GM12878 (cell line): ENCODE measurements at regions not wholly inside any gene's neighbourhood (a gene's known extent, or its start where the extent isn't known, plus 50 kb on each side); places are given as distances from the start of the nearest gene placed in this dataset.

ENCODE experiments used
- ATAC-seq: fragments of 200-7000 bp; cut with Tn5 transposase; 3 replicates; pipeline ENCODE4 v1.9.1; 2020; ENCODE audit warnings: mild to moderate bottlenecking, moderate library complexity
- BruUV-seq: library from RNA; stranded (reverse); fragments of 400-500 nt; replicated peaks from 2 replicates; lab custom pipeline; 2021; lab: Mats Ljungman, UMichigan
- CTCF ChIA-PET: fragments of 300-600 bp; sonication (Branson Sonifier 250); formaldehyde crosslinking; extraction: SDS; loops from one replicate; lab custom pipeline; 2021; ENCODE audit warnings: inconsistent platforms; lab: Yijun Ruan, JAX
- POLR2A ChIA-PET: fragments of 350-600 bp; formaldehyde crosslinking; extraction: SDS; loops from one replicate; lab custom pipeline; 2021; ENCODE audit warnings: inconsistent platforms; lab: Charles Lee
- RAD21 ChIA-PET: fragments of 300-600 bp; sonication (Branson Sonifier 250); formaldehyde crosslinking; loops from one replicate; lab custom pipeline; 2023; ENCODE audit warnings: antibody characterized with exemption; ENCODE audit not compliant: unreplicated experiment; lab: Charles Lee
- SMC1A ChIA-PET: fragments of 300-600 bp; sonication (Branson Sonifier 250); formaldehyde crosslinking; loops from one replicate; lab custom pipeline; 2023; ENCODE audit not compliant: unreplicated experiment, uncharacterized antibody; lab: Charles Lee
- DNase-seq: peaks from one replicate; pipeline ENCODE4 v3.0.0-alpha.2; 2011; ENCODE audit warnings: low read depth, low spot score
- FAIRE-seq: peaks from 3 replicates; lab custom pipeline; 2011; peaks lifted over from hg19 to GRCh38; lab: Jason Lieb, UNC
- H2AFZ ChIP-seq: 2 replicates; pipeline ENCODE4 v1.6.0; 2011; ENCODE audit warnings: low read depth, low read length, control low read depth; ENCODE audit not compliant: control insufficient read depth
- H3K27ac ChIP-seq: 2 replicates; pipeline ENCODE4 v1.5.1; 2011; ENCODE audit warnings: control low read depth; ENCODE audit not compliant: control insufficient read depth, insufficient read depth
- H3K27me3 ChIP-seq, 2 experiments: replicated peaks in 1 of 2; 2 replicates each; pipeline versions ENCODE4 v1.6.0 to v1.6.1; 2011; ENCODE audit warnings: low read length in 1 of 2; ENCODE audit not compliant: control insufficient read depth in 2 of 2, insufficient read depth in 2 of 2
- H3K36me3 ChIP-seq, 2 experiments: 2 replicates each; pipeline ENCODE4 v1.5.1; 2011; ENCODE audit warnings: low read length in 1 of 2; ENCODE audit not compliant: control insufficient read depth in 2 of 2, insufficient read depth in 2 of 2
- H3K4me1 ChIP-seq: 2 replicates; pipeline ENCODE4 v1.6.1; 2011; ENCODE audit warnings: mild to moderate bottlenecking, low read length, moderate library complexity, mixed read lengths; ENCODE audit not compliant: control insufficient read depth, insufficient read depth
- H3K4me2 ChIP-seq: 2 replicates; pipeline ENCODE4 v1.6.0; 2011; ENCODE audit warnings: control low read depth; ENCODE audit not compliant: control insufficient read depth, insufficient read depth
- H3K4me3 ChIP-seq: fragments of 200-600 bp; sonication (generic); 2 replicates; pipeline ENCODE4 v1.5.1; 2016
- H3K79me2 ChIP-seq: 2 replicates; pipeline ENCODE4 v1.6.0; 2011; ENCODE audit warnings: low read length; ENCODE audit not compliant: control insufficient read depth, insufficient read depth
- H3K9ac ChIP-seq: 2 replicates; pipeline ENCODE4 v1.8.0; 2011; ENCODE audit warnings: low read length, control low read depth, mixed read lengths; ENCODE audit not compliant: control insufficient read depth, insufficient read depth
- H3K9me3 ChIP-seq: replicated peaks from 3 replicates; pipeline ENCODE4 v1.5.1; 2011; ENCODE audit warnings: mild to moderate bottlenecking, low read length; ENCODE audit not compliant: control insufficient read depth, insufficient read depth
- H4K20me1 ChIP-seq: 2 replicates; pipeline ENCODE4 v1.6.0; 2011; ENCODE audit not compliant: control insufficient read depth, insufficient read depth
- ATF2 ChIP-seq: IDR thresholded peaks from 2 replicates; pipeline ENCODE4 v1.6.1; 2012; ENCODE audit warnings: low read length, inconsistent platforms
- CBX3 ChIP-seq: fragments of 200-600 bp; sonication (generic); IDR thresholded peaks from 2 replicates; pipeline ENCODE4 v1.6.1; 2016; ENCODE audit warnings: low read depth, borderline replicate concordance
- CBX5 ChIP-seq: sonication (generic); IDR thresholded peaks from 2 replicates; pipeline ENCODE4 v1.6.1; 2016; ENCODE audit warnings: low read depth, moderate library complexity, mild to moderate bottlenecking, inconsistent platforms
- HCFC1 ChIP-seq: fragments of 150-350 bp; IDR thresholded peaks from 2 replicates; pipeline ENCODE4 v1.6.1; 2014; ENCODE audit warnings: low read length
- NBN ChIP-seq: fragments of 450-650 bp; IDR thresholded peaks from 2 replicates; pipeline ENCODE4 v1.6.1; 2016
- RAD51 ChIP-seq: fragments of 450-650 bp; IDR thresholded peaks from 2 replicates; pipeline ENCODE4 v1.6.1; 2016; ENCODE audit warnings: moderate library complexity, mild to moderate bottlenecking, inconsistent platforms
- RCOR1 ChIP-seq: conservative IDR thresholded peaks from 2 replicates; pipeline ENCODE4 v1.6.1; 2012; ENCODE audit warnings: low read depth, low read length, improper control_type of control experiment
- SP1 ChIP-seq: IDR thresholded peaks from one replicate; pipeline ENCODE4 v1.6.1; 2011; ENCODE audit warnings: low read depth, low read length
- SUZ12 ChIP-seq: fragments of 200-600 bp; sonication (generic); IDR thresholded peaks from one replicate; pipeline ENCODE4 v1.6.1; 2018; ENCODE audit warnings: antibody characterized with exemption, mild to moderate bottlenecking; ENCODE audit not compliant: unreplicated experiment
- WGBS: methylation state at CpG from one replicate; pipeline ENCODE4 v1.1.6; 2016; ENCODE audit warnings: low lambda C conversion rate; ENCODE audit not compliant: insufficient replicate concordance, insufficient coverage; ENCODE audit errors: missing lambda C conversion rate; 5-methylcytosine and 5-hydroxymethylcytosine counted together
- in situ Hi-C: fragments of 300-500 bp; cut with MboI; formaldehyde crosslinking; loops from 9 replicates; pipeline ENCODE4 v1.14.3; 2018; ENCODE audit warnings: mixed read lengths
- intact Hi-C: fragments of 100-400 bp; cut with micrococcal nuclease; formaldehyde crosslinking; loops from one replicate; pipeline ENCODE4 v1.14.2; 2022; ENCODE audit not compliant: unreplicated experiment
- TF ChIP-seq, protein P1 (sequence below): fragments of 450-650 bp; IDR thresholded peaks from 2 replicates; pipeline ENCODE4 v1.6.1; 2017; ENCODE audit warnings: mild to moderate bottlenecking, low read depth, inconsistent platforms; ENCODE audit not compliant: poor library complexity, severe bottlenecking
- TF ChIP-seq, protein P2 (sequence below): fragments of 150-350 bp; IDR thresholded peaks from 2 replicates; pipeline ENCODE4 v1.6.1; 2016; ENCODE audit warnings: low read depth, low read length

GRCh38 chr10:33708561-33708960 is 374.1 kb upstream of the NRP1 start:
- Histone ChIP-seq H3K27me3 (no peaks in the 10 kb centered on the region), H3K4me2 (no peak overlapping the region), H4K20me1 (no peaks in the 10 kb centered on the region), H3K79me2 (no peaks in the 10 kb centered on the region), H3K36me3 (no peaks in the 10 kb centered on the region), H3K27ac (no peak overlapping the region), H2AFZ (no peak overlapping the region), H3K4me1 (no peaks in the 10 kb centered on the region), H3K9ac (no peak overlapping the region), H3K4me3 (no peak overlapping the region), H3K9me3 (peaks cover 1% of the 10 kb centered on the region; the same call in 1 of the 3 replicates)
- TF ChIP-seq SUZ12 (no peak), CBX3 (no peak)
- ChIA-PET POLR2A (interaction anchor here (0.7 kb wide), 1 partner anchor 520 kb away, joined by 5 read pairs; no protein-coding TSS in a partner anchor), CTCF (no interaction called here), RAD21 (interaction anchor here (0.6 kb wide), 1 partner anchor 689 kb away, joined by 3 read pairs; no protein-coding TSS in a partner anchor), SMC1A (interaction anchor here (1.0 kb wide), 2 partner anchors 21 to 317 kb away, joined by 3 read pairs; no protein-coding TSS in a partner anchor)
- BruUV-seq: no TSS peak
- in situ Hi-C loops: no loop called here
- no peak for DNase-seq
- ATAC-seq: no peak
- WGBS: 78% methylated on average over 5 of the region's 5 CpGs
- no peak for FAIRE-seq
- intact Hi-C loops: no loop called here

GRCh38 chr10:33706746-33707145 is 372.3 kb upstream of the NRP1 start:
- SMC1A ChIA-PET: no interaction called here
- TF ChIP-seq NBN (no peak), SP1 (no peak), HCFC1 (no peak), RAD51 (no peak), CBX3 (no peak), CBX5 (no peak), ATF2 (no peak), RCOR1 (no peak)
- TF ChIP-seq, protein P1, sequence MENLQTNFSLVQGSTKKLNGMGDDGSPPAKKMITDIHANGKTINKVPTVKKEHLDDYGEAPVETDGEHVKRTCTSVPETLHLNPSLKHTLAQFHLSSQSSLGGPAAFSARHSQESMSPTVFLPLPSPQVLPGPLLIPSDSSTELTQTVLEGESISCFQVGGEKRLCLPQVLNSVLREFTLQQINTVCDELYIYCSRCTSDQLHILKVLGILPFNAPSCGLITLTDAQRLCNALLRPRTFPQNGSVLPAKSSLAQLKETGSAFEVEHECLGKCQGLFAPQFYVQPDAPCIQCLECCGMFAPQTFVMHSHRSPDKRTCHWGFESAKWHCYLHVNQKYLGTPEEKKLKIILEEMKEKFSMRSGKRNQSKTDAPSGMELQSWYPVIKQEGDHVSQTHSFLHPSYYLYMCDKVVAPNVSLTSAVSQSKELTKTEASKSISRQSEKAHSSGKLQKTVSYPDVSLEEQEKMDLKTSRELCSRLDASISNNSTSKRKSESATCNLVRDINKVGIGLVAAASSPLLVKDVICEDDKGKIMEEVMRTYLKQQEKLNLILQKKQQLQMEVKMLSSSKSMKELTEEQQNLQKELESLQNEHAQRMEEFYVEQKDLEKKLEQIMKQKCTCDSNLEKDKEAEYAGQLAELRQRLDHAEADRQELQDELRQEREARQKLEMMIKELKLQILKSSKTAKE: no peak
- TF ChIP-seq, protein P2, sequence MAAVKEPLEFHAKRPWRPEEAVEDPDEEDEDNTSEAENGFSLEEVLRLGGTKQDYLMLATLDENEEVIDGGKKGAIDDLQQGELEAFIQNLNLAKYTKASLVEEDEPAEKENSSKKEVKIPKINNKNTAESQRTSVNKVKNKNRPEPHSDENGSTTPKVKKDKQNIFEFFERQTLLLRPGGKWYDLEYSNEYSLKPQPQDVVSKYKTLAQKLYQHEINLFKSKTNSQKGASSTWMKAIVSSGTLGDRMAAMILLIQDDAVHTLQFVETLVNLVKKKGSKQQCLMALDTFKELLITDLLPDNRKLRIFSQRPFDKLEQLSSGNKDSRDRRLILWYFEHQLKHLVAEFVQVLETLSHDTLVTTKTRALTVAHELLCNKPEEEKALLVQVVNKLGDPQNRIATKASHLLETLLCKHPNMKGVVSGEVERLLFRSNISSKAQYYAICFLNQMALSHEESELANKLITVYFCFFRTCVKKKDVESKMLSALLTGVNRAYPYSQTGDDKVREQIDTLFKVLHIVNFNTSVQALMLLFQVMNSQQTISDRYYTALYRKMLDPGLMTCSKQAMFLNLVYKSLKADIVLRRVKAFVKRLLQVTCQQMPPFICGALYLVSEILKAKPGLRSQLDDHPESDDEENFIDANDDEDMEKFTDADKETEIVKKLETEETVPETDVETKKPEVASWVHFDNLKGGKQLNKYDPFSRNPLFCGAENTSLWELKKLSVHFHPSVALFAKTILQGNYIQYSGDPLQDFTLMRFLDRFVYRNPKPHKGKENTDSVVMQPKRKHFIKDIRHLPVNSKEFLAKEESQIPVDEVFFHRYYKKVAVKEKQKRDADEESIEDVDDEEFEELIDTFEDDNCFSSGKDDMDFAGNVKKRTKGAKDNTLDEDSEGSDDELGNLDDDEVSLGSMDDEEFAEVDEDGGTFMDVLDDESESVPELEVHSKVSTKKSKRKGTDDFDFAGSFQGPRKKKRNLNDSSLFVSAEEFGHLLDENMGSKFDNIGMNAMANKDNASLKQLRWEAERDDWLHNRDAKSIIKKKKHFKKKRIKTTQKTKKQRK: no peak

More at GRCh38 chr10:33706746-33707145, 372.3 kb upstream of the NRP1 start:
- Histone ChIP-seq H3K36me3 (no peaks in the 10 kb centered on the region), H3K9me3 (peaks cover 1% of the 10 kb centered on the region; the same call in 1 of the 3 replicates), H3K27ac (no peak overlapping the region), H3K9ac (no peak overlapping the region), H3K4me3 (no peak overlapping the region), H3K4me2 (no peak overlapping the region), H3K4me1 (no peaks in the 10 kb centered on the region), H4K20me1 (no peaks in the 10 kb centered on the region), H3K79me2 (no peaks in the 10 kb centered on the region), H3K27me3 (no peaks in the 10 kb centered on the region), H2AFZ (no peak overlapping the region)
- CTCF ChIA-PET: interaction anchor here (0.6 kb wide), 1 partner anchor 40 kb away, joined by 3 read pairs; no protein-coding TSS in a partner anchor
- DNase-seq (no peak), FAIRE-seq (no peak), ATAC-seq (no peak)
- POLR2A ChIA-PET: no interaction called here
- no TSS peak for BruUV-seq
- intact Hi-C loops (no loop called here), in situ Hi-C loops (no loop called here)
- RAD21 ChIA-PET: interaction anchor here (3.1 kb wide), 1 partner anchor 37 kb away, joined by 11 read pairs; no protein-coding TSS in a partner anchor
- 0% methylated on average over 1 of the region's 1 CpG for WGBS
